ENCODE measurements at regions not wholly inside any gene's neighbourhood (a gene's known extent, or its start where the extent isn't known, plus 50 kb on each side); places are given as distances from the start of the nearest gene placed in this dataset.
"Not testable (repeated sequence)": the region's sequence is repeated elsewhere in the genome, so short reads cannot be mapped to it uniquely, and the experiment has no call there.

DNA sequence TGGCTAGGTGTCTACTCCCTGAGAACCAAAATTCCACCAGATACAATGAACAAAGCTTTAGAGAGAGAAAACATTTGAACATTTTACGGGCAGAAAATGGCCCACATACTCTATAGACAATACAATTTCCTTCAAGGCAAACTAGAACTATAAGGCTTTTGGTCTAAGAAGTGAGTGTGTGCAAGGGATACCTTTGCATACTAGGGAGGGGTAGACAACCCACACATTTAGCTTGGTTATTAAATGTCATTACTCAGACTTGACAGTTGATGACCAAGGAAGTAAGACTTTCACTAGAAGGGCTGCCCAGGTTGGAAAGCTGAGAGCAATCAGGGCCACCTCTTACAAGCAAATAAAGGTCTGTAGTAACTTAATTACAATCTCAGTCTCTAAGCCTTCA lies 64.0 kb upstream of the PLEKHM1 start:
- DNase-seq, result not testable (repeated sequence)

DNA sequence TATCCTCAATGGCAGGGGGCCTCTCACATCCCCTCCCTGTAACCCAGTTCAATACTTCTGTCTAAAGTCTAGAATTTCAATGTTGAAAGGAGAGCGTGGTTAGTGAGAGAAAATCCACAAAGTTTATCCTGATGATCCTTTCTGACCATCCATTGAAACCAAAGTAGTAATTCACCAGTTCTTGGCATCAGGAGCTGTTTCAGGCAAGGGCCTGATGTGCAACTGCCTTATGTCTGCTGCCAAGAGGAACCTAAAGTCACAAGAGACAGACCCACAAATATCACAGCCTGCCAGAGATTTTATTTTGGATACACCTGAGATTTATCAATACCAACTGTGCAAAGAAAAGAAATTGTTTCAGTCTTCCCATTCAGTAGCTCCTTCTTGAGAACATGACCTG lies 68.3 kb upstream of the PLEKHM1 start:
- not testable (repeated sequence) for DNase-seq

DNA sequence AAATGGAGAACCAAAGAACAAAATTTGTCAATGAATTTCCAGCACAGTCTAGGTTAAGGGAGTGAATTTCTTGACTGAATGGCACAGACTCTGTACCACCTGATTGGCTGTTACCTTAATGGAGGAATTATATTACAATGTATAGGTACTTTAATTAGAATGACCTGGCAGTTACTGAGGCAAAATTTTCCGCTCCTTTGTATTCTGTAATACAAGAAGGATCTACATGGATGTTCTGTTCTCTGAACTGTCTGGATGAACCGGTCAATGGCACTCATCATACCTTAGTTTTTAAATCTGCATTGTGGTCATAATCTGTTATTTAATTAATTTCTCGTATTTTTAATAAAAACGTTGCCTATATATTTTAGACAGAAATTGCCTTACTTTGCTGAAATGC lies 72.3 kb upstream of the PLEKHM1 start:
- not testable (repeated sequence) for DNase-seq

DNA sequence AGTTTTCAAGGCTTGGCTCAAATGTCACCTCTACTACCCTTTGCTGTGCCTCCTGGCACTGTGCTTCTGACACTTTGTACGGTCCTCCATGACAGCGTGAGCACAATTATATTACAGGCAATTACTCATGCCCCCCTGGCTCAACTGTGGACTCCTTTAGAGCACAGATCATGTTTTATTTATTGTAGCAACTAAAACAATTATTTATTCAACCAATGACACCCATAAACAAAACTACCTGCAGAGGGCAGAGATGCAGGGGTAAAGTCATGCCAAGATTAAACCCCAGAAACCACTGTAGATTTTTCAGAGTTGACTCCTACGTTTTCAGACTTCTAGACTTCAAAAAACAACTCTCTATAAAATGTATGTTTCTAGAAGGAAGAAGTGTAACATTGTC lies 72.8 kb upstream of the PLEKHM1 start:
- not testable (repeated sequence) for DNase-seq

DNA sequence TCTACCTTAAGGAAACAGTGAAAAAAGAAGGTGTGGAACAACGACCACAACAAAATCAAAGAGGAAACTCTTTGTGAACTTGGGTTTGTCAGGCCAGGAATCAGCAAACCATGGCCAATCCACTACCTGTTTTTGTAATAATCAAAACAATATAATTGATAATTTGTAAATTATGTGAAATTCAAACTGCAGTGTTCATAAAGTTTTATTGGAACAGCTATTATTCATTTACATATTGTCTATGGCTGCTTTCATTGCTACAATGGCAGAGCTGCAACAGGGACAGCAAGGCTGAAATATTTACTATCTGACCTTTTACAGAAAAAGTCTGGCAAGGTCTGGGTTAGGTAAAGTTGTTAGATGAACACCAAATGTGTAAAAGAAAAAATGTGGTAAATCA lies 77.8 kb upstream of the PLEKHM1 start:
- not testable (repeated sequence) for DNase-seq

DNA sequence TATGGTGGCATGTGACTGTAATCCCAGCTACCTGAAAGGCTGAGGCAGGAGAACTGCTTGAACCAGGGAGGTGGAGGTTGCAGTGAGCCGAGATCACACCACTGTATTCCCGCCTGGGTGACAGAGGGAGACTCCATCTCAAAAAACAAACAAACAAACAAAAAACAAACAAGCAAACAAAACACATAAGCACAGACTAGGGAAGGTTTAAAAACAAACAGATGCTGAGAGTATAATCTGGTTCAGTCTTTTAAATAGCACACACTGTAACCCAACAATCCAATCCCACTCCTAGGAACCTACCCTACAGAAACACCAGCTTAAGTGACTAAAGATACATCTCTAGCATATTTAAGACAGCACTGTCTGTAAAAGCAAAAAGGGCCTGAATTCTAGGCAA lies 82.8 kb upstream of the PLEKHM1 start:
- not testable (repeated sequence) for DNase-seq

DNA sequence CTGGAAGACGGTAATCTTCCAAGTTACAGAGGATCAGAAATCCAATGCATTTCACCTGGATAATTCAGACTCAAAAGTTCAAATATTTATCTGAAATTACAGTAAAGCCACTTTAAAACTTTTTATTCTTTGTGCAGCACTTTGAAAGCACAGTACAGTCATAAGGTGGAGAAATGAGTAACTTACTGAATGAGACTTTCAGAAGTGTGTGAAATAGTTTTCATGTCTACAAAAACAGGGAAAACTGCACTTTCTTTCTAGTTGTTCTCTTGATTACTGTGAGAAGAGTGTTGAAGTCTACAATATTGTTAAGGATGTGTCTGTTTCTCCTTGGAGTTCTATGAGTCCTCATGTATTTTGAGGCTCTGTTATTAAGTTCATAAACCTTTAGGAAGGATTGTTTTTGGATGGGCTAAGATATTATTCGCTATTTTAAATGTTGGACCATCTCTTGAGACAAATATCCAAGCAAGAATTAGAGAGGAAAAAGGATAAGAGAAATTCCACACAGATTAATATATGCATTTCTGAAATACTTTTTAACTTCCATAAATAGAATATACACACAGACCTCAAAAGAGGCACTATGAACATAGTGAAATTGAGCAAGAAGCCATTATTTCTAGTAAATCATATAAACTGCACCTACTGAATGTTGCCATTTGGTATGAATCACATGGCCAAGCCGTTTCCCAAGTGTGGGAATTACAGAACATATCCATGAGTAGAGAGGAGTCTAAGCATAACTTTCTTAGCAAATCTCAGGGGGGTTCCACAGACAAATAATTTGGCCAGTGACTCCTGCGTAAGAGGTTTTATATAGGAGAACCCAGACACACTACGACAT lies 83.6 kb upstream of the PLEKHM1 start:
- no peak for DNase-seq

DNA sequence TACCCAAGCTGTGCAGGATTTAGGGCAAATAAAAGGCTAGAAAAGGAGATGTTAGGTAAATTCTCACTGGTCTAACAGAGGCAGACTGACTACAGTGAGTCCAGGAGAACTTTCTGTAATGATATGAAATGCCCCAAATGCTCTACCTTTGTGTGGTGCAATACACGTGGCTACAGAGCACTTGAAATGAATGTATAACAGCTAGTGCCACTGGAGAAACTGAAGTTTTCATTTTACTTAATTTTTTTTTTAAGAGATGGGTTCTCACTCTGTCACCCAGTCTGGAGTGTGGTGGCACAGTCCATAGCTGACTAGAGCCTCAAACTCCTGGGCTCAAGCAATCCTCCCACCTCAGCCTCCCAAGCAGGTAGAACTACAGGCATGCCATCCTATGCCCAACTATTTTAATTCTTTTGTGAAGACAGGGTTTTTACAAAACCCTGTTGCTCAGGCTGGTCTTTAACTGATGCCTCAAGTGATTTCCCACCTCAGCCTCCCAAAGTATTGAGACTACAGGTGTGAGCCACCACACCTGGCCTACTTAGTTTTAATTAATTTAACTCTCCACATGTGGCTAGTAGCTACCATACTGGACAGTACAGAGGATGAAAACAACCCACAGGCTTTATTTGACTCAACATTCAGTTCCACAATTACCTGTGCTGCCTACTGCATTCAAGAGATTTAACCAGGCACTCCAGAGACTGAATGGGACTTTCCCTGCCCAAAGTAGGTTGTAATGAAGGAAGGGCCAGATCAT lies 84.8 kb upstream of the PLEKHM1 start:
- DNase-seq, result no peak

DNA sequence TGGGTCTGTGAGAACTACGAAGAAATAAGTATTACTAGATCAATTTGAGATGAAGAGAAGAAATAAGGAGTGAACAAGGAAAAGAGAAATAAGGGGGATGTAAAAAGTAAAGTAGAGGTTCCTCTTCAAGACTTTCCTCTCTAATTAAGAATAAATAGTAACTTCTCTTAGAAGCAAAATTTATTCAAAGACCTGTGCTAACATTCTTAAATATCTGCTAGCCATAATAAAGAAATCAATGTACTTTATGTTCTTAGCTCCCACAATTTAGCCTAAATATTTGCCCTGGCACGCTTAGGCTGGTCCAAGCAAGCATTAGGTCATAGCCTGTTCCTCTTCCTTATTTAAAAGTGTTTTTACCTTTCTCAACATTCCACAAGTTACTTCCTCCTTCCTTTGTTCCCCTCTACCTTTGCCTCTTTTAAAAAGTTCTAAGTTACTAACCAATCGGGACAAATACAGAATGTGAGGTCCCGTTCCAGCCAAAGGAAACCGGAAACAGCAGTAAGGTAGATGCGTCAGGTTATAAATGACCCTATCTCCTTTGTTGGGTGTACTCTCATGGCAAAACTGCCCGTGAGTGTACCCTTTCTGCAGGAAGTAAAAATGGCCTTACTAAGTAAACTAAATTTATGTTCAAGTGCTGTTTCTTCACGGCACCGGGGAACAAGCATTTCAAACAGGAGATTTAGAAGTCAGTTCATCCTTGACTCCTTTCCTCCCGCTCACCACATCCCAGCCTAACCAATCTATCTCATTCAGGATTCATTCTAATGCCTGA lies 86.2 kb upstream of the PLEKHM1 start:
- DNase-seq, result not testable (repeated sequence)

DNA sequence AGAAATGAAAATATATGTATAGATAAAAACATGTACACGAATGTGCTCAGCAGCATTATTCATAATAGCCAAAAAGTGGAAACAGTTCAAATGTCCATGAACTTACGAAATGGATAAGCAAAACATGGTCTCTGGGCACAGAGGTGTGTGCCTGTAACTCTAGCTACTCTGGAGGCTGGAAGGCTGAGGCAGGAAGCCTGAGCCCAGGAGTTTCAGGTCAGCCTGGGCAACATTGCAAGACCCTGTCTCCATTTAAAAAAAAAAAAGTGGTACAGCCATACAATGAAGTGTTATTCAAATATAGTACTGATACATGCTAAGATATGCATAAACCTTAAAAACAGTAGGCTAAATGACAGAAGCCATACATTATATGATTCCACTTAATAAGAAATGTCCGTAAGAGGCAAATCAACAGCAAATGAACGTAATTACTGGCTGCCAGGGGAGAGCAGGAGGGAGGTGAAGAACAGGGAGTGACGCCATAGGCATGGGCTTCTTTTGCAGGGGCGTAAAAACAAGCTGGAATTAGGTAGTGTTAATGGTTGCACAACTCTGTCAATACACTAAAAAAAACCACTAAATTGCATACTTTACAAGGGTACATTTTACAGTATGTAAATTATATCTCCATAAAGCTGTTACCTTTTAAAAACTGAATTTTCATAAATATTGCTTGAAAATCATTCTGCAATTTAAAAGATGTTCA lies 87.2 kb upstream of the PLEKHM1 start:
- DNase-seq, result no peak

DNA sequence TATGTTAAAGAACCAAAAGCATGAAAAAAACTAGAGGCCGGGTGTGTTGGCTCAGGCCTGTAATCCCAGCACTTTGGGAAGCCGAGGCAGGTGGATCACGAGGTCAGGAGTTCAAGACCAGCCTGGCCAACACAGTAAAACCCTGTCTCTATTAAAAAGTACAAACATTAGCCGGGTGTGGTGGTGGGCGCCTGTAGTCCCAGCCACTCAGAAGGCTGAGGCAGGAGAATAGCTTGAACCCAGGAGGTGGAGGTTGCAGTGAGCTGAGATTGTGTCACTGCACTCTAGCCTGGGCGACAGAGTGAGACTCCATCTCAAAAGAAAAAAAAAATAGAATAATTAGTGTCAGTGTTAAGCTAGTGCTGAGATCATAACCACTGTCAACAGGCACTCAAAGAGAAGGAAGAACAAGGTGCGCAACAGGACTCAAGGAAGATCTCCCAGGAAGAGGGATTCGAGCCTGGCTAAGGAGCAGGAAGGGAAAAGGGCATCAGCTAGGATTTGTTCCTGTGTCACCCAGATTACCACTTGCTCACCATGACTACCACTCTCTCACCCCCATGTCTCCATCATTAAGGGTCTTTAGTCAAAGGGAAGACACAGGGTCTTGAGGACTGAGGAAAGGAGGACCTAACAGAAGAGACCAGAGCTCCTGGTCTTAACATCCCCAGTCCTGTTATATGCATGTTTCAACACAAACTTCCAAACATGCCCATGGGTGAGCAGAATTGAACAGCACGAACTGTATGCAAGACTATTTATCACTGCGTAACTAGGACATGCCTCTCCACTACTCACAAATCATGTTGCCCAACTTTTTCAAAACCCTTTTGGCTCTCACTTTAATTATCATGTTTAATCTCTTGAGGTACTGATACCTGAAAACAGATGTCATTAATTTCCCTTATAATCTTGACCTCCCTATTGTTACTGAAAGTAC lies 88.3 kb upstream of the PLEKHM1 start:
- DNase-seq, result no peak

DNA sequence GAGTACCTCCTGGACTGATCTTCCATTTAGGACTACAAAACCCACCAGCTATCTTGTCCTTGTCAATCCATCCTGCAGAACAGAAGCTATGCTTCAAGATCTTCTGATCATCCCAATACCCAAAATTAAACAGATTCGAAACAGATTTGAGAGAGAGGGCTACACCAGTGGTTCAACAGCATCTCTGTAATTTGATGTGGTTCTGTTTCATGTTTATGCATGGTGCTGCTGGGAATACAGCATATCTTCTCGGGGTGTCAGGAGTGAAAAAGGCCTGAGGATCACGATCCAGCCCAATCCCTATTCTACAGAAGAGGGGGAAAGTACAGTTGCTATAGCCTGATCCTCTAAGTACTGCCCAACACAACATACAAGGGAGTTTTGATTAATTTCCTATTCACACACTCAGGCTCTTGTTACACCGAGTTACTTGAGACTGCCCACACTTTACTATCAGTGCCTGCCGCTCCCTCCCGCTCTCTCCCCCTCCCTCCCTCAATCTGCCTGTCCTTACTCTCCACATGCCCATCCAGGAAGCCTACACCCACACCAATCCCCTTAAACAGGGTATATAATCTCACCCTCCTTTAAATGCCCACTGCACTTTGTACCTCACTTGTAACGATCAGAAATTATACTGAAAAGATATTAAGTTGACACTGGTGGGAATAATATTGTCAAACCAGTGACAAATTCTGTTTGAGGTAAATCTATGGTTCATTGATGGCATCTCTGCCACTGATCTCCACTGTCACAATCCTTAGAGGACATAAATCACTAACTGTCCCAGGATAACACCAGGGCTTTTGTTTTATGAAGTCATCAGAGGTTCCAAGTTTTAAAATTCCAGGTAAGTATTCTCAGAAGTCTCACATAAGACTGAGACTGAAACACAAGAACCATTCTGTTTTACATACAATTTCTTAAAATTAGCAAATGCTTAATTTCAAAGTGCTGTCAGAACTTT lies 89.3 kb upstream of the PLEKHM1 start:
- no peak for DNase-seq

DNA sequence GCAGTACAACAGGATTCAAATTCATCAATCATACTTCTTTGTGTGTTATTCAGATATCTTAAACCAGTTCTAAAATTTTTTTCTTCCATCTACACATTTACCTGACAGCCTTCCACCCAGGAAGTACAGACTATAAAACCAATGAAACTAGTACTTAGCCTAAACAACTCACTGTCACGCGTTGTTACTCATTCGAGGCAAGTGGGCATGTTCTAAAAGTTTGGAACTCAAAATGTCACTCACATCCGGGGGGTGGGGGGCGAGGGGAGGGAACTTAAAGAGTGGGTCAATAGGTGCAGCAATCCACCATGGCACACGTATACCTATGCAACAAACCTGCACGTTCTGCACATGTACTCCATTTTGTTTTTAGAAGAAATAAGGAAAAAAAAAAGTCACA lies 90.4 kb upstream of the PLEKHM1 start:
- DNase-seq, result no peak

DNA sequence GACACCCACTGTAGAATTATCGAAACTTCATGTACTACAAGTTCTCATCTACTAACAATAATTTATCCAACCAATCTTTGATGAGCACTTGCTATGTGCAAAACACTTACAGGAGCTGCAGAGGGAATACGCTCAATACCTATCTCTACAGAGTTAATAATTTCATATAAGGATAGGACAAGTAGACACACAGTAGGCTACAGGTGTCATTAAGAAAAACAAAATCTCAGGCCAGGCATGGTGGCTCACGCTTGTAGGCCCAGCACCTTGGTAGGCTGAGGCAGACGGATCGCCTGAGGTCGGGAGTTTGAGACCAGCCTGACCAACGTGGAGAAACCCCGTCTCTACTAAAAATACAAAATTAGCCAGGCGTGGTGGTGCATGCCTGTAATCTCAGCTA lies 91.3 kb upstream of the PLEKHM1 start:
- DNase-seq, result no peak

DNA sequence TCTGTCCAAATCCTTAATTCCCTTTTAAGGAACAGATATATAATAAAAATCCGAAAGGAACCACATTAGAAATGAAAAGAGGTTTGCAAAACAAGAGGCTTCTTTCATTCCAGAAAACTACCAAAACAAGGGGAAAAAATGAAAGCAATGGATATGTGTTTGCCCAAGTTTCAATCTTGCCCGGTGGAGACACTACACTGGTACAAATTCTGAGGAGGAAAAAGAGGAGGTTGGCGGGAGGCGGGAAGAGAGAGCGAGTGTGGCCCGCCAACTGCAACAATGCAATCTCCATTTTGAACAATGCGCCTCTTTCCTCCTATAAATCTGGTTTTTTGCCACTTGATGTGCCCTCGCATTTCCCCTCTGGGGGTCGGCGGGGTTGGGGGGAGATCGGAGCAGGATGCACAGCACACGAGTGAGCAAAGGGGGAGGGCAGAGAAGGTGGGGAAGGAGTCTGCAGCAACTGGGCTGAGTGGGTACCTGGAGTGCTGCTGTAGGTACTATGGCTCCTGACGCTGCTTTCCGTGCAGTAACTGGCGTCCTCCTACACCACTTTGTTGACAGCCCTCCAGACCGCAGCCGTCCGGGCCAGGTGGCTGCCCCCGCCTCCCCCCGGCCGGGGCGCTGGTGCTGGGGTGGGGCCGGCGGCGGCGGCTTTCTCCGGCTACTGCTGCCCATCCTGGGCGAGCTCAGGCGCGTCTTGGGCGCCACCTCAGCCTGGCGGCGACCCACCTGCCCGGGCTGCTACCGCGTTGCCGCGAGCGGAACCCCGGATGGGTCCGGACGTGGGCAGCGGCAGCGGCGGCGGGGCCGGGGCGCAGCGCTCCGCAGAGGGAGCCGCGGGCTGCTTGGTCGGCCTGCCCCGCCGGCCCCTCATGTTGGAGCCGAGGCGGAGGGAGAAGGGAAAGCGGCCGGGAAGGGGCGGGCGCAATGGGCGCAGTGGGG lies 93.8 kb upstream of the PLEKHM1 start:
- peak; percentile 72 to 75 for DNase-seq

DNA sequence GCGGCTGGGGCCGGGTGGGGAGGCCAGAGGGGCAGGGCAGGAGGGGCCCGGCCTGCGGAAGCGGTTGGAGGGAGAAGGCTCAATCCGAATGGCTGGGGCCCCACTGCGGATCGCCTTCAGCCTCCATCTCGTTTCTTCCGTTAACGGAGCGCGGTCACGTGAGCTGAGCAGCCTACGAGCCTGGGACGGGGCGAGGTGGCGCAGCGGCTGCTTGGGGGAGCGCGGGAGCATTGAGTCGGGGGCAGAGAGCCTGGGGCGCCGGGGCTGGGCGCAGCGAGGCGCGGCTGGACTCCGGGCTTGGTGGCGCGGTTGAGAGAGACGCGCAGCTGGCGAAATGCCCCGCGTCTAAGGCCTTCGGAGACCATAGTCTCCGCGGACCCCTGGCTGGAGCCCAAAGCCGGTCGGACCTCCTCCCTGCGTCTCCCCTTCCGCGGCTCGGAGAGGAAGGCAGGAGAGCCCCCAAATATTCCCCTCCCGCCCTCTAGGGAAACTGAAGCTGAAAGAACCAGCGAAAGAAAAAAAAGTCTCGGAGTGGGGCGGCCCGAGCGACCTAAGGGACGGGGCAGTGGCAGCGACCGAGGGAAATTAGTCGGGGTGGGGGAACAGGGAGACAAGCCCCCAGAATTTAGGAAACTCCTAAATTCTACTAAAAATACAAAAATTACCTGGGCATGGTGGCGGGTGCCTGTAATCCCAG lies 94.7 kb upstream of the PLEKHM1 start:
- peak; percentile 89 to 92 for DNase-seq

DNA sequence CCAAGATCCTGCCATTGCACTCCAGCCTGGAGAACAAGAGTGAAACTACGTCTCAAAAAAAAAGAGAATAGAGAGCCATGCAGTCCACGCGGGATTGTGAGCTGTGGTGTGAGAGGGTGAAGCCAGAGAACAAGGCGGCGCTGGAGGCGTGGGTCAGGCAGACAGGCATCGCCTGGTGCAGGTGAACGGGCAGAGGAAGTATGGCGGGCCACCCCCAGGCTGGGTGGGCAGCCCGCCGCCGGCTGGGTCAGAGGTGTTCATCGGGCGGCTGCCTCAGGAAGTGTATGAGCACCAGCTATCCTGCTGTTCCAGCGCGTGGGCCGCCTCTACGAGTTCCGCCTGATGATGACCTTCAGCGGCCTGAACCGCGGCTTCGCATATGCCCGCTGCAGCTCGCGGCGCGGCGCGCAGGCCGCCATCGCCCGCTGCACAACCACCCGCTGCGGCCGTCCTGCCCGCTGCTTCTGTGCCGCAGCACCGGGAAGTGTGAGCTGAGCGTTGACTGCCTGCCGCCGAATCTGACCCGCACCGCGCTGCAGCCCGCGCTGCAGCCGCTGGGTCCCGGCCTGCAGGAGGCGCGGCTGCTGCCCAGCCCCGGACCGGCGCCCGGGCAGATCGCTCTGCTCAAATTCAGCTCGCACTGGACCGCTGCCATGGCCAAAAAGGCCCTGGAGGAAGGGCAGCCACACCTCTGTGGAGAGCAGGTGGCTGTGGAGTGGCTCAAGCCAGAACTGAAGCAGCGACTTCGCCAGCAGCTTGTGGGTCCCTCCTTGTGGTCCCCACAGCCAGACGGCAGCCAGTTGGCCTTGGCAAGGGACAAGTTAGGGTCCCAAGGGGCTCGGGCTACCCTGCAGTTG lies 95.5 kb upstream of the PLEKHM1 start:
- DNase-seq, result peak; percentile 41 to 49

DNA sequence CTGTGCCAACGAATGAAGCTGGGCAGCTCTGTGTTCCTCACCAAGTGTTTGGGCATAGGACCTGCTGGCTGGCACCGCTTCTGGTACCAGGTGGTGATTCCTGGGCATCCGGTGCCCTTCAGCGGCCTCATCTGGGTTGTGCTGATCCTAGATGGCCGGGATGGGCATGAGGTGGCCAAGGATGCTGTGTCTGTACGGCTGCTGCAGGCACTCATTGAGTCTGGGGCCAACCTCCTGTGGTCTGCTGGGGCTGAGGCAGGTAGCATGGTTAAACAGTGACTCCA lies 96.1 kb upstream of the PLEKHM1 start:
- not testable (repeated sequence) for DNase-seq
